Loucy (cell line): ENCODE measurements at regions not wholly inside any gene's neighbourhood (a gene's known extent, or its start where the extent isn't known, plus 50 kb on each side); places are given as distances from the start of the nearest gene placed in this dataset.

Experiments
- H2AFZ ChIP-seq: fragments of 200-600 bp; sonication (generic); 2 replicates; pipeline ENCODE4 v1.6.0; 2016; ENCODE audit warnings: antibody characterized with exemption, mild to moderate bottlenecking, low read length, moderate library complexity
- H3F3A ChIP-seq: fragments of 200-600 bp; 2 replicates; pipeline ENCODE4 v1.6.0; 2016; ENCODE audit warnings: antibody characterized with exemption, low read depth, mild to moderate bottlenecking
- H3K27me3 ChIP-seq: fragments of 200-600 bp; sonication (generic); 2 replicates; pipeline ENCODE4 v1.6.1; 2014; ENCODE audit warnings: low read length, mild to moderate bottlenecking; ENCODE audit not compliant: insufficient read depth, poor library complexity, severe bottlenecking
- H3K36me3 ChIP-seq: fragments of 200-600 bp; sonication (generic); 2 replicates; pipeline ENCODE4 v1.6.1; 2016; ENCODE audit warnings: low read length; ENCODE audit not compliant: insufficient read depth
- H3K4me1 ChIP-seq: fragments of 200-600 bp; sonication (generic); 2 replicates; pipeline ENCODE4 v1.5.1; 2014; ENCODE audit warnings: low read length, mild to moderate bottlenecking; ENCODE audit not compliant: insufficient read depth, poor library complexity, severe bottlenecking
- H3K4me2 ChIP-seq: fragments of 200-600 bp; sonication (generic); 2 replicates; pipeline ENCODE4 v1.6.0; 2014; ENCODE audit warnings: antibody characterized with exemption, low read length, low read depth, mild to moderate bottlenecking; ENCODE audit not compliant: poor library complexity, severe bottlenecking
- H3K4me3 ChIP-seq: fragments of 200-600 bp; sonication (generic); 2 replicates; pipeline ENCODE4 v1.5.1; 2014; ENCODE audit warnings: low read length, mild to moderate bottlenecking, mixed read lengths; ENCODE audit not compliant: poor library complexity, severe bottlenecking
- H3K79me2 ChIP-seq: fragments of 200-600 bp; sonication (generic); 2 replicates; pipeline ENCODE4 v1.6.1; 2014; ENCODE audit warnings: low read length; ENCODE audit not compliant: insufficient read depth
- H3K9ac ChIP-seq: fragments of 200-600 bp; sonication (generic); 2 replicates; pipeline ENCODE4 v1.6.0; 2014; ENCODE audit warnings: mild to moderate bottlenecking, low read depth, low read length, moderate library complexity; ENCODE audit not compliant: poor library complexity, severe bottlenecking
- H3K9me2 ChIP-seq: fragments of 200-600 bp; sonication (generic); replicated peaks from 2 replicates; pipeline ENCODE4 v1.6.1; 2016; ENCODE audit warnings: low read depth, low read length, mixed read lengths
- H3K9me3 ChIP-seq: fragments of 200-600 bp; sonication (generic); 2 replicates; pipeline ENCODE4 v1.6.1; 2014; ENCODE audit warnings: mild to moderate bottlenecking, antibody characterized with exemption, low read length, low read depth; ENCODE audit not compliant: insufficient read depth
- H4K20me1 ChIP-seq: fragments of 200-600 bp; sonication (generic); 2 replicates; pipeline ENCODE4 v1.6.0; 2014; ENCODE audit warnings: antibody characterized with exemption, low read length, mild to moderate bottlenecking; ENCODE audit not compliant: insufficient read depth, poor library complexity, severe bottlenecking
- EZH2phosphoT487 ChIP-seq: fragments of 200-600 bp; IDR thresholded peaks from 2 replicates; pipeline ENCODE4 v1.6.1; 2018; ENCODE audit warnings: antibody characterized with exemption, mild to moderate bottlenecking, moderate library complexity, borderline replicate concordance
- TF ChIP-seq, protein P1 (sequence below): fragments of 200-600 bp; sonication (generic); conservative IDR thresholded peaks from 2 replicates; pipeline ENCODE4 v1.5.1; 2014; ENCODE audit warnings: mild to moderate bottlenecking, antibody characterized with exemption, low read length

DNA sequence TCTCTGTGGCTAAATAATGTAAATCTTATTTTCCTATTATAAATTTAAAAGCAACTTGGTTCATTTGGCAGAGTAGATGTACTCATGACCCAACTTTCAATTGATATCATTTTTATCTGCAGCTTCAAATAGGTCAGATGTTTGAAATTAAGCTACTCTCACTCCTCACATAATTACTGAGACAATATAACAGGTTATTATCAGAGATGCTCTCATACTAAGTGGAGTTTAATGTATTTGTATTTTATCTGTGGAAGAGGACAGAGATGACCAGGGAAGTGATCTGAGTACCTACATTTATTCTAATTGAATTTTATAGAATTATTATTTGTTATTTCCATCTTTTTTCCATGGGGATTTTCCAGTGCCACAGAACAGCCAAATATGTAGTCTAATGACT lies 177.4 kb upstream of the PRLR start:
- H3F3A ChIP-seq = no peaks in the 10 kb centered on the region
- TF ChIP-seq, protein P1, sequence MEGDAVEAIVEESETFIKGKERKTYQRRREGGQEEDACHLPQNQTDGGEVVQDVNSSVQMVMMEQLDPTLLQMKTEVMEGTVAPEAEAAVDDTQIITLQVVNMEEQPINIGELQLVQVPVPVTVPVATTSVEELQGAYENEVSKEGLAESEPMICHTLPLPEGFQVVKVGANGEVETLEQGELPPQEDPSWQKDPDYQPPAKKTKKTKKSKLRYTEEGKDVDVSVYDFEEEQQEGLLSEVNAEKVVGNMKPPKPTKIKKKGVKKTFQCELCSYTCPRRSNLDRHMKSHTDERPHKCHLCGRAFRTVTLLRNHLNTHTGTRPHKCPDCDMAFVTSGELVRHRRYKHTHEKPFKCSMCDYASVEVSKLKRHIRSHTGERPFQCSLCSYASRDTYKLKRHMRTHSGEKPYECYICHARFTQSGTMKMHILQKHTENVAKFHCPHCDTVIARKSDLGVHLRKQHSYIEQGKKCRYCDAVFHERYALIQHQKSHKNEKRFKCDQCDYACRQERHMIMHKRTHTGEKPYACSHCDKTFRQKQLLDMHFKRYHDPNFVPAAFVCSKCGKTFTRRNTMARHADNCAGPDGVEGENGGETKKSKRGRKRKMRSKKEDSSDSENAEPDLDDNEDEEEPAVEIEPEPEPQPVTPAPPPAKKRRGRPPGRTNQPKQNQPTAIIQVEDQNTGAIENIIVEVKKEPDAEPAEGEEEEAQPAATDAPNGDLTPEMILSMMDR = no peak
- no peak for TF ChIP-seq EZH2phosphoT487

DNA sequence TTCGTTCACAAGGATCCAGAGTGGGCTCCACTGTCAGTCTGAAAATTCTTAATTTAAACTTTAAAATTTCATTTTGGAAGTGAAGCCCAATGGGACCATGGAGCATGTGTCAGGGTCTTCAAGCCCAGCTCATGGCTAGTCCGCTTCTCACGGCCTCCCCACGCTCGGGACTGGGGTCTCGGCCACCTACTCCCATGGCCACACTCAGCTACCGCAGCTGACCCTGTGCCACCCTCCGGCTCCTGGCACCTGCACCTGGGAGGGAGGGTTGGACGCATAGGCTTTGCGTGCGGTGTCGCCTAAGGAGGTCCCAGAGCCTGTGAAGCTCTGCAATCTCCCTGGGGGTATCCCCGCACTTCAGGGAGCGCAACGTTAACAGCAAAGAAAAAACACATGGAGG lies 175.7 kb upstream of the PRLR start:
- H2AFZ ChIP-seq = no peak overlapping the region
- no peak overlapping the region for H3K4me2 ChIP-seq
- no peaks in the 10 kb centered on the region for H3K9me2 ChIP-seq
- no peak overlapping the region for H3K4me3 ChIP-seq
- H3K4me1 ChIP-seq = no peaks in the 10 kb centered on the region
- H3K9ac ChIP-seq = no peak overlapping the region
- TF ChIP-seq, protein P1 = no peak
- no peak for TF ChIP-seq EZH2phosphoT487
- H3K9me3 ChIP-seq = no peaks in the 10 kb centered on the region
- H3K27me3 ChIP-seq = no peaks in the 10 kb centered on the region
- no peaks in the 10 kb centered on the region for H3F3A ChIP-seq
- no peaks in the 10 kb centered on the region for H3K79me2 ChIP-seq
- H3K36me3 ChIP-seq = no peaks in the 10 kb centered on the region
- H4K20me1 ChIP-seq = no peaks in the 10 kb centered on the region

More for the DNA sequence above, 177.4 kb upstream of the PRLR start:
- H3K79me2 ChIP-seq = no peaks in the 10 kb centered on the region
- H3K9ac ChIP-seq = no peak overlapping the region
- H3K36me3 ChIP-seq = no peaks in the 10 kb centered on the region
- no peaks in the 10 kb centered on the region for H3K27me3 ChIP-seq
- no peaks in the 10 kb centered on the region for H3K9me2 ChIP-seq
- no peak overlapping the region for H3K4me3 ChIP-seq
- no peaks in the 10 kb centered on the region for H3K9me3 ChIP-seq
- no peaks in the 10 kb centered on the region for H4K20me1 ChIP-seq
- H3K4me2 ChIP-seq = no peak overlapping the region
- H2AFZ ChIP-seq = no peak overlapping the region
- no peaks in the 10 kb centered on the region for H3K4me1 ChIP-seq

DNA sequence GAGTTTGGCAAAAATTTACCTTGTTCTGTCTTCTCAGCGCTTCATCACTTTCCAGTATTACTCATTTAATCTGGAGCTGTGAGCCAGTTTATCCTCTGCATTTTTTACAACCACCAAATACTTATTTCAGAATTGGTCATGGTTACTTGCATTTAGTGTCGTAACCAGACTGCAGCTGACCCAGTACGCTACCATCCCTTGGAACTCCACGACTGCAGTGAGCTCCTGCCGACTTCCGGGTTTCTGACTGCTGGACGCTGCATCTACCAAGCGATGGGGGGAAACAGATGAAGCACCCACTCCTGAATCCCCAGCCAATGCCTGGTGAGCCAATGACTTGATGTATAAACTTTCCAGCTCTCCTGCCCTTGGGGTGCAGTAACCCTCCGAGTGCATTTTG lies 174.4 kb upstream of the PRLR start:
- Histone ChIP-seq H2AFZ (no peak overlapping the region), H3K9me3 (no peaks in the 10 kb centered on the region)

More for the DNA sequence above, 174.4 kb upstream of the PRLR start:
- no peaks in the 10 kb centered on the region for H3K9me2 ChIP-seq
- H3K4me1 ChIP-seq = no peaks in the 10 kb centered on the region
- no peak overlapping the region for H3K4me2 ChIP-seq
- H3K9ac ChIP-seq = no peak overlapping the region
- no peaks in the 10 kb centered on the region for H4K20me1 ChIP-seq
- no peak for TF ChIP-seq EZH2phosphoT487
- TF ChIP-seq, protein P1 = no peak
- H3K4me3 ChIP-seq = no peak overlapping the region
- no peaks in the 10 kb centered on the region for H3F3A ChIP-seq
- no peaks in the 10 kb centered on the region for H3K79me2 ChIP-seq
- H3K36me3 ChIP-seq = no peaks in the 10 kb centered on the region
- no peaks in the 10 kb centered on the region for H3K27me3 ChIP-seq
